ENCODE measurements at regions not wholly inside any gene's neighbourhood (a gene's known extent, or its start where the extent isn't known, plus 50 kb on each side); places are given as distances from the start of the nearest gene placed in this dataset.

DNA sequence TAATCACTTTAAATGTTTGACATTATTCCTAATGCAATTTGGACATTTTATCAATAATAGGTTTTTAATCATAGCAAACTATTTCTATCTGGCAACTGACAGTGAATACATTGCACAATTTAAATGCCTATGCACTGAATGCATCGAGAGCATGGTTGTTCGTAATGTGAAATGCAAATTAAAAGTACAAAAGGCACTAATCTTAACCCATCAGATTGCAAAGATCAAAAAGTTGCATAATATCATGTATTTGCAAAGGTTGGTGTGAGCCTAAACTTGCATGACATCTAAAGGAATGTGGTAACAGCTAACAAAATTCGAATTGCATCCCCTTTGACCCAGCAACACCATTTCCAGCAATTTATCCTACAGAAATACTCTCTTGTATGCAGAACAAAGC lies 469.9 kb upstream of the IRAK1BP1 start:
- H3K4me3 ChIP-seq (ENCODE audit: low read length): no peak overlapping the region
- no peak overlapping the region for H3K9ac ChIP-seq (ENCODE audit: low read length)
- H3K27ac ChIP-seq (ENCODE audit: low read length): no peak overlapping the region
- peaks cover 4% of the 10 kb centered on the region for H3K4me1 ChIP-seq (ENCODE audit: control insufficient read depth, low read depth, low read length)
- H3K9me3 ChIP-seq (ENCODE audit: control insufficient read depth, low read depth, low read length): no peaks in the 10 kb centered on the region
- H3K27me3 ChIP-seq (ENCODE audit: control insufficient read depth, insufficient read depth, low read length): no peaks in the 10 kb centered on the region
- no peaks in the 10 kb centered on the region for H3K36me3 ChIP-seq (ENCODE audit: control insufficient read depth, low read depth, low read length)

DNA sequence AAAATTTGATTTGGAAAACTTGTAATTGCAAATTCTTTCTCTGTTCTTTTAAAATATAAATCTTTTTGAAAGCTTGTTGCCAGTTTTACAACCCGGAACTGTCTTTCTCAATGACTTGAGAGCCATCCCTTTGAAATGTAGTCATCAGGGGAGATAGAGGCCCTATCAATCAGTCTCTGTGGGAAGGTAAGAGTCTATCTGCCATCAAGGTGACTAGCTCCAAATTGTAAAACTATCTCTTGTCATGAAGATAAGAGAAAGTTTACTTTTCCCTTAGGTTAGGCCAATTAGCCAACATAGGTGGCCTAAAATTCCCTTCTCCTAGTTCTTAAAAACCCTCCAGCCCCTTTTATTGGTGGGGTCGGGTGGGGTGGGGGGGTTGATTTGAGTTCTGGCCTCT lies 469.1 kb upstream of the IRAK1BP1 start:
- no peak overlapping the region for H3K9ac ChIP-seq (ENCODE audit: low read length)
- no peak overlapping the region for H3K27ac ChIP-seq (ENCODE audit: low read length)
- no peaks in the 10 kb centered on the region for H3K27me3 ChIP-seq (ENCODE audit: control insufficient read depth, insufficient read depth, low read length)
- H3K36me3 ChIP-seq (ENCODE audit: control insufficient read depth, low read depth, low read length): no peaks in the 10 kb centered on the region
- H3K4me3 ChIP-seq (ENCODE audit: low read length): no peak overlapping the region
- no peaks in the 10 kb centered on the region for H3K9me3 ChIP-seq (ENCODE audit: control insufficient read depth, low read depth, low read length)
- H3K4me1 ChIP-seq (ENCODE audit: control insufficient read depth, low read depth, low read length): peaks cover 4% of the 10 kb centered on the region

DNA sequence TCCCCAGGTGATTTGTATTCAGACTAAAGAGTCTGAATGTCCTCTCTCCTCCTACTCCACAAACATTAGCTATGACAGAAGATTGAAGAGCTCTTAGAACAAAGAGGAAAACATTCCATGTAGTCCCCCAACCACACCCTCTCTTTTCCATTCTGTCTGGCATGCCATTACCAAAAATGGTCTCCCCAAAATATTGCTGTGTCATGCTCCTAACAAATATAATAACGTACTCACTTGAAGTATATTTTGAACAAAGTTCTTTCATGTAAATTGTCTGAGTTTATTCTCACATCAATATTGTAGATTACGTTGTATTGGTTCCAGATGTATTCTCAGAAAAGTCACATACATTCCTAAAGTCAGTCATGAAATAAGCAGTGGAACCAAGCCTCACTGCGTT lies 467.3 kb upstream of the IRAK1BP1 start:
- H3K27me3 ChIP-seq (ENCODE audit: control insufficient read depth, insufficient read depth, low read length): no peaks in the 10 kb centered on the region
- no peak overlapping the region for H3K27ac ChIP-seq (ENCODE audit: low read length)
- H3K4me1 ChIP-seq (ENCODE audit: control insufficient read depth, low read depth, low read length): peaks cover 4% of the 10 kb centered on the region
- H3K4me3 ChIP-seq (ENCODE audit: low read length): no peak overlapping the region
- no peaks in the 10 kb centered on the region for H3K9me3 ChIP-seq (ENCODE audit: control insufficient read depth, low read depth, low read length)
- no peaks in the 10 kb centered on the region for H3K36me3 ChIP-seq (ENCODE audit: control insufficient read depth, low read depth, low read length)
- H3K9ac ChIP-seq (ENCODE audit: low read length): no peak overlapping the region

- Histone ChIP-seq H3K4me3 (ENCODE audit: low read length) (no peak overlapping the region), H3K27ac (ENCODE audit: low read length) (no peak overlapping the region), H3K36me3 (ENCODE audit: control insufficient read depth, low read depth, low read length) (no peaks in the 10 kb centered on the region), H3K9me3 (ENCODE audit: control insufficient read depth, low read depth, low read length) (no peaks in the 10 kb centered on the region), H3K9ac (ENCODE audit: low read length) (no peak overlapping the region), H3K27me3 (ENCODE audit: control insufficient read depth, insufficient read depth, low read length) (no peaks in the 10 kb centered on the region), H3K4me1 (ENCODE audit: control insufficient read depth, low read depth, low read length) (no peaks in the 10 kb centered on the region)
Observed at GRCh38 chr6:78427386-78427785, 440.0 kb upstream of the IRAK1BP1 start.

DNA sequence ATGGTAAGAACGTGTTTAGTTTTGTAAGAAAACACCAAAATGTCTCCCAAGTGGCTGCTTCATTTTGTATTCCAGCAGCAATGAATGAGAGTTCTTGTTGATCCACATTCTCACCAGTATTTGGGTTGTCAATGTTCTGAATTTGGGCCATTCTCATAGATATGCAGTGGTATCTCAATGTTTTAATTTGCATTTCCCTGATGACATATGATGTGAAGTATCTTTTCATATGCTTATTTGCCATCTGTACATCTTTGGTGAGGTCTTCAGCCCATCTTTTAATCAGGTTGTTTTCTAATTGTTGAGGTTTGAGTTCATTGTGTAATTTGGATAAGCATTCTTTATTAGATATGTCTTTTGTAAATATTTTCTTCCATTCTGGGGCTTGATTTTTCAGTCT lies 436.8 kb upstream of the IRAK1BP1 start:
- no peak overlapping the region for H3K4me3 ChIP-seq (ENCODE audit: low read length)
- H3K27me3 ChIP-seq (ENCODE audit: control insufficient read depth, insufficient read depth, low read length): no peaks in the 10 kb centered on the region
- no peaks in the 10 kb centered on the region for H3K36me3 ChIP-seq (ENCODE audit: control insufficient read depth, low read depth, low read length)
- H3K9me3 ChIP-seq (ENCODE audit: control insufficient read depth, low read depth, low read length): no peaks in the 10 kb centered on the region
- no peaks in the 10 kb centered on the region for H3K4me1 ChIP-seq (ENCODE audit: control insufficient read depth, low read depth, low read length)
- no peak overlapping the region for H3K9ac ChIP-seq (ENCODE audit: low read length)
- no peak overlapping the region for H3K27ac ChIP-seq (ENCODE audit: low read length)

DNA sequence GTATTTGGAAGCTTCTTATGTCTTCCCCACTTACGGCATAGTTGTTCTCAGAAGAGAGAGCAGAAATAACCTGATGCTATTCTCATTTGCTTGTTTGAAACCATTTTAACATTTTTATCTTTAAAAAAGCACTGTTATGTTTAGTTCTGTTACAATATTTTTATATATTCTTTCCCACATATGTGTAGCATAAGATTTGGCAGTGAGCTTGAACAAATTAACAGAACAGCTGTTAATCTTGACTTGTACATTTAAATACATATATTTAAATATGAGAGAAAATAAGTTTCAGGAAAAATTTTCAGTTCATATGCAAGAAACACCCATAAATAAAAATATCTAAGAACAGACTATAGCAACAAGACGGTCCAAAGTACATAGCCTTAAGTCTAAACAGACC lies 431.7 kb upstream of the IRAK1BP1 start:
- Histone ChIP-seq H3K36me3 (ENCODE audit: control insufficient read depth, low read depth, low read length) (no peaks in the 10 kb centered on the region), H3K4me1 (ENCODE audit: control insufficient read depth, low read depth, low read length) (no peaks in the 10 kb centered on the region), H3K9me3 (ENCODE audit: control insufficient read depth, low read depth, low read length) (no peaks in the 10 kb centered on the region), H3K9ac (ENCODE audit: low read length) (no peak overlapping the region), H3K27me3 (ENCODE audit: control insufficient read depth, insufficient read depth, low read length) (no peaks in the 10 kb centered on the region), H3K4me3 (ENCODE audit: low read length) (no peak overlapping the region), H3K27ac (ENCODE audit: low read length) (no peak overlapping the region)

DNA sequence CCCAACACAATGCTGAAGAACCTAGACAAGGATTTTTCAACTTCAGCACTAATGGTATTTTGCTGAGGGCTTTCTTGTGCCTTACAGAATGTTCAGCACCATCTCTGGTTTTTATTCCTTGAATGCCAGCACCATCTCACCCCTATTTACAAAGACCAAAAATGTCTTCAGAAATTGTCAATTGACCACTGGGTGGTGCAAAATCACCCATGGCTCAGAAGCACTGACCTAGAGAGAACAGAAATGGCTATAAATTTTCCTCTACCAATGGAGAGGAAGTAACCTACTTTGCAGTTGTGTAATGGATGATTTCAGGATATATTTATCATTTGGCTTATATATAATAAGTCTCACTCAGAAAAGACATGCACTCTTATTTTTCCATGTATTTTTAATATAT lies 431.0 kb upstream of the IRAK1BP1 start:
- H3K4me1 ChIP-seq (ENCODE audit: control insufficient read depth, low read depth, low read length): no peaks in the 10 kb centered on the region
- no peaks in the 10 kb centered on the region for H3K27me3 ChIP-seq (ENCODE audit: control insufficient read depth, insufficient read depth, low read length)
- H3K27ac ChIP-seq (ENCODE audit: low read length): no peak overlapping the region
- no peaks in the 10 kb centered on the region for H3K36me3 ChIP-seq (ENCODE audit: control insufficient read depth, low read depth, low read length)
- no peak overlapping the region for H3K9ac ChIP-seq (ENCODE audit: low read length)
- no peak overlapping the region for H3K4me3 ChIP-seq (ENCODE audit: low read length)
- no peaks in the 10 kb centered on the region for H3K9me3 ChIP-seq (ENCODE audit: control insufficient read depth, low read depth, low read length)

DNA sequence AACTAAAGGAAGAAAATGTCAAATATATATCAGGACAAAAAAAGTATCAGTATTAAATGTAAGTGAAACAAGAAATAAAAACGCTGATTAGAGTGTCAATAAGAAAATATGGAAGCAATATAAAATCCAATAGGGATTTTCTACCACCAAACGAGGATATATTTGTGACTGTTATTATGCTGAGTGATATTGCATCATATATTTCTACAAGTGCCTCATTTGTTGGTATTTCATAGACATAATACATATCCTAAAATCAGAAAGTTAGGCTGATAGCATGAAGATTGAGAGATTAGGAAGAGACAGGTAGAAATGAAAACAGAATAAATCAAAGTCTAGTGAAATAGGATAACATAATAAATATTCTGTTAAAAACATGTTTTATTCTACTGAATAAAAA lies 429.2 kb upstream of the IRAK1BP1 start:
- Histone ChIP-seq H3K27ac (ENCODE audit: low read length) (no peak overlapping the region), H3K4me3 (ENCODE audit: low read length) (no peak overlapping the region), H3K27me3 (ENCODE audit: control insufficient read depth, insufficient read depth, low read length) (no peaks in the 10 kb centered on the region), H3K36me3 (ENCODE audit: control insufficient read depth, low read depth, low read length) (no peaks in the 10 kb centered on the region), H3K9ac (ENCODE audit: low read length) (no peak overlapping the region), H3K9me3 (ENCODE audit: control insufficient read depth, low read depth, low read length) (no peaks in the 10 kb centered on the region), H3K4me1 (ENCODE audit: control insufficient read depth, low read depth, low read length) (no peaks in the 10 kb centered on the region)

DNA sequence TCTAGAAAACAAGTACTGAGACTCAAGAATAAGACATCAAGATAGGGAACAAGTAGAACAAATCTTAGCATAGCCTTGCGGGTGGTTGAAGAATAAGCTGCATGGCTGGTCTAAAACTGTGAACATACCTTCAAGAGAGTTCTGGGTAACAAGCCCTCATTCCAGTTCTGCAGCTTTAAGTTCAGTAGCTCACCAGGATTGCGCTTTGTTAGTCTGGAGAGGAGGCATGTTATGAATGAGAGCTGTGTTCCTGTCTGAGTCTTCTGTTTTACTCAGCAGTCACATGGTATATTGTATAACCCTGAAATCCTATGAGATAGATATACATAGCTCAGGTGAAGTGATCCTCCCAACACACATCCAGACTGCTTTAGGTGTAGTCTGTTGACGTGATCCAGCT lies 406.6 kb upstream of the IRAK1BP1 start:
- Histone ChIP-seq H3K4me1 (ENCODE audit: control insufficient read depth, low read depth, low read length) (no peaks in the 10 kb centered on the region), H3K27me3 (ENCODE audit: control insufficient read depth, insufficient read depth, low read length) (no peaks in the 10 kb centered on the region), H3K27ac (ENCODE audit: low read length) (no peak overlapping the region), H3K4me3 (ENCODE audit: low read length) (no peak overlapping the region), H3K9ac (ENCODE audit: low read length) (no peak overlapping the region), H3K9me3 (ENCODE audit: control insufficient read depth, low read depth, low read length) (no peaks in the 10 kb centered on the region), H3K36me3 (ENCODE audit: control insufficient read depth, low read depth, low read length) (no peaks in the 10 kb centered on the region)

GRCh38 chr6:78462728-78463127 lies 404.6 kb upstream of the IRAK1BP1 start:
- no peaks in the 10 kb centered on the region for H3K27me3 ChIP-seq (ENCODE audit: control insufficient read depth, insufficient read depth, low read length)

GRCh38 chr6:78465059-78465634 lies 402.2 kb upstream of the IRAK1BP1 start:
- Histone ChIP-seq H3K27ac (ENCODE audit: low read length) (no peak overlapping the region), H3K27me3 (ENCODE audit: control insufficient read depth, insufficient read depth, low read length) (no peaks in the 10 kb centered on the region), H3K9ac (ENCODE audit: low read length) (no peak overlapping the region), H3K4me1 (ENCODE audit: control insufficient read depth, low read depth, low read length) (no peaks in the 10 kb centered on the region), H3K4me3 (ENCODE audit: low read length) (no peak overlapping the region), H3K36me3 (ENCODE audit: control insufficient read depth, low read depth, low read length) (no peaks in the 10 kb centered on the region), H3K9me3 (ENCODE audit: control insufficient read depth, low read depth, low read length) (no peaks in the 10 kb centered on the region)

More at GRCh38 chr6:78462728-78463127, 404.6 kb upstream of the IRAK1BP1 start:
- Histone ChIP-seq H3K27ac (ENCODE audit: low read length) (no peak overlapping the region), H3K36me3 (ENCODE audit: control insufficient read depth, low read depth, low read length) (no peaks in the 10 kb centered on the region), H3K4me3 (ENCODE audit: low read length) (no peak overlapping the region), H3K9ac (ENCODE audit: low read length) (no peak overlapping the region), H3K9me3 (ENCODE audit: control insufficient read depth, low read depth, low read length) (no peaks in the 10 kb centered on the region), H3K4me1 (ENCODE audit: control insufficient read depth, low read depth, low read length) (no peaks in the 10 kb centered on the region)

- no peak overlapping the region for H3K4me3 ChIP-seq (ENCODE audit: low read length)
- no peaks in the 10 kb centered on the region for H3K36me3 ChIP-seq (ENCODE audit: control insufficient read depth, low read depth, low read length)
- H3K4me1 ChIP-seq (ENCODE audit: control insufficient read depth, low read depth, low read length): no peaks in the 10 kb centered on the region
- H3K27me3 ChIP-seq (ENCODE audit: control insufficient read depth, insufficient read depth, low read length): no peaks in the 10 kb centered on the region
- H3K27ac ChIP-seq (ENCODE audit: low read length): no peak overlapping the region
- H3K9me3 ChIP-seq (ENCODE audit: control insufficient read depth, low read depth, low read length): no peaks in the 10 kb centered on the region
- no peak overlapping the region for H3K9ac ChIP-seq (ENCODE audit: low read length)
Observed at GRCh38 chr6:78476561-78476960, 390.8 kb upstream of the IRAK1BP1 start.
